ENCODE measurements at regions not wholly inside any gene's neighbourhood (a gene's known extent, or its start where the extent isn't known, plus 50 kb on each side); places are given as distances from the start of the nearest gene placed in this dataset.
"Not testable (repeated sequence)": the region's sequence is repeated elsewhere in the genome, so short reads cannot be mapped to it uniquely, and the experiment has no call there.

DNA sequence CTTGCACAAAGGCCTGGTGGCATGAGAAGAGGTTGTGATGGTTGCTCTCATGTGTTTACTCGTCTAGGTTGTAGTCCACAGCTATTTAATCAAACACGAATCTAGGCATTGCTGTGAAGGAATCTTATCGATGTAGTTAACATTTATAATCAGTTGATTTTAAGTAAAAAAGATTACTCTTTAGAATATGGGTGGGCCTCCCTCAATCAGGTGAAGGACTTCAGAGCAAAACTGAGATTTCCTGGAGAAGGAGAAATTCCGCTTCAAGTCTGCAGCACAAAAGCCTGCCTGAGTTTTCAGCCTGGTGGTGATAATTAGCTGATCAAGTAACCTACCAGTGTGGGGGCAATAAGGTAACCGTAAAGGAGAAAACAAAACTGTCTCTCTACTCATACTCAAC is 523.6 kb downstream of the GRIN2A start:
- no peak for DNase-seq

DNA sequence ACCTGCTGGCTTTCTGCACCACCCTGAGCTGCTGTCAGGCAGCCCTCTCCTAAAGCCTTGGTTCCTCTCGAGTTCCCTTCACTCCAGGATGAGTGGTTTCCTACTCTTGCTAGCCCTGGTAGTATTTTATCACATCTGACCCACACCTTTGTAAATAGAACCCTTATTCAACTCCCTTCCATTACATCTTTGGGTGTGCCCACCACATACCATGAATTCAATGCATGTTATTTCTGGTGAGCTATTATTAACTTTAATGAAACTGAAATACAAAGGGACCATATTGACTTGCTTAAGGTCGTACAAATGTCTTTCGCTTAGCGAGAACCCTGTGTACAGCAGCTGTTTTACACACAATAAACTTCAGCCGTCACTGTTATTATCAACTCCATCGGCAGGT is 521.3 kb downstream of the GRIN2A start:
- no peak for DNase-seq

DNA sequence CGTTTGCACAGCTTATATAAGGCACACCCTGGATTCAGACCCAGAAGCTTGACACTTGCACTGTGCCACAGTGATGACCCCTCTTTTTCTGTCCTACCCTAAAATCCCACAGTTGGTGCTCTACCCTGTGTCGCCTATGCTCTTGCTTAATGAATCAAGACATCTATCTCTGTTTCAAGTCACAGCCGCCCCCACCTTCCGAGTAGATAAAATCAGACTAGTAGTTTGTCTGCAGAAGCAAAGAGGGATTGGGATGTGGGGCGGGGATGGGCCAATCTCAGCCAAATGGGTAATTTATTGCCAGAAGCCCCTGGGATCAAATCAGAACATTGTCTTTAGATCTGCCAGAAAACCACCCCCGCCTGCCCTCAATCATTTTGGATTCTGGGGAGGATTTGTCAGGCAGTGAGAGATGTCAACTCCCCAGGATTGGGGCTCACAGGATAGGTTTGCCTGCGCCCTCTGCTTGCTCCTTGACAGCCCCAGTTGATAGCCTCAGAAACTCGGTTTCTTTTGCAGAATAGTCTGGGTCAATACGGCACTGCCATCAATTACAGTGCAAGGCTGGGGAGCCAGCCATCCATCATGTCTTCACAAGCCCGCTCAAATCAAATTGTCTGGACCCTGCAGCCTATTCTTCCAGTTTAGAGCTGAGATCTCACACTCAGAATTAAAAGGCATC is 520.8 kb downstream of the GRIN2A start:
- DNase-seq: no peak

DNA sequence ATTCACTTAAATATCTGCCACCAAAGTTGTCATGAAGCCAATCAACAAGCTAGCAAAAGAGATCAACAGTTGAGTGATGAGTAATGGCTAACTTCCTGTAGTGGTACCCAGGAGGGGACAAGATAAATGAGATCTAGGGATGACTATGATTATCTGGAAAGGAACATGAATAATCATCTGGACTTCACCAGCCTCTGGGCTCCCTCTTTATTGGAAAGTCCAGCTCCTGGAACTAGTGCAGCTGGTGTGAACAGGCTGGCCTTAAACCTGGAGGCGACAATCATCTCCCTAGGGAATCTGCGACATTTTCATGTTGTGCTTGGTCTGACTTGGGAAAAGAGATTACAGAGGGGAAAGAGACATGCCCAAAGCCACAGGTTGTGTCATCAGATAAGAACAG is 518.6 kb downstream of the GRIN2A start:
- no peak for DNase-seq

DNA sequence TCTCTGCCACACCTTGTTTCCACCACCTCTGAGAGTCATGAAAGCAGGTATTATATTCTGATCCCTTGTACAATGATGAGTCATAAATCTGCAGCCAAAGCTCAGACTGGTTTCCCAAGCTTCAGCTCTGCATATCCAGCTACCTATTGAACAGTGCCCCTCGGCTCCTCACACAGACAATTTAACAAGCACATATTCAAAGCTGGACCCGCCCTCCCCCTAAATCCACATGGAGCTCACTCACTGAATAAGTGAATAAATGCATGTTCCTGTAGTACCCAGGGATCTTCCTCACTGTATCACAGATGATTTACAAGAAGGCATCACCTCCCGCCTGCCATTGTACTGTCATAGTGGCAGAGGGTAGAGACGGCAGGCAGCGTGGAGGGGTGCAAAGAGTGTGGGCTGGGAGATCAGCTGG is 516.4 kb downstream of the GRIN2A start:
- DNase-seq: no peak

DNA sequence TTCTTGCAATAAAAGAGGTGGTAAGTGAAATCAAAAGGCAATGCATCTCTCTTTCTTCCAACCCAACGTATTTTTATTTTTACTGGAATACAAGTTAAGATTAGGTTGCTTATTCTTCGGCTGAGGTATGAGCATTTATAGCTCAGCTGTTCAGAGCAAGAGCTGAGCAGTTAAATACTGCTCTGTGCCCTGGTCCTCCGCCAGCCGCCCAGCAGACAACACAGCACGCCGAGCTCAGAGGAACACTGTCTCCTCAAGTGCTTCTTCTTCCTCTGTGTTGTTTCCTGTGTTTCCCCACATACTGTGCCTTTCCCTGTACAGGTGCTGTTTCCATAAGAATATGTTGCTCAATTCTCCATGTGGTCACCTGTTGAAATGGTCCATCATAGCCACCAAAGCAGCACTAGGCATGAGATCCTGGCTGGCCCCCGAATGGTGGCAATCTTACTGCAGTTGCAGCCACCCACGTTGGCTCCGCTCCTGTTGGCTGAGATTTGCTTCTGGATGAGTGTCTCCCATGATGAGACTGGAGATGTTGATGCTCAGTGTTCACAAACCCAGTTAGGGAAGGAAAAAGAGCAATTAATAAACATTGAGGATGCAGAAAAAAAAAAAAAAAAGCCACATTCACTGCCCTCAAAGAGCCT is 515.3 kb downstream of the GRIN2A start:
- DNase-seq: no peak

DNA sequence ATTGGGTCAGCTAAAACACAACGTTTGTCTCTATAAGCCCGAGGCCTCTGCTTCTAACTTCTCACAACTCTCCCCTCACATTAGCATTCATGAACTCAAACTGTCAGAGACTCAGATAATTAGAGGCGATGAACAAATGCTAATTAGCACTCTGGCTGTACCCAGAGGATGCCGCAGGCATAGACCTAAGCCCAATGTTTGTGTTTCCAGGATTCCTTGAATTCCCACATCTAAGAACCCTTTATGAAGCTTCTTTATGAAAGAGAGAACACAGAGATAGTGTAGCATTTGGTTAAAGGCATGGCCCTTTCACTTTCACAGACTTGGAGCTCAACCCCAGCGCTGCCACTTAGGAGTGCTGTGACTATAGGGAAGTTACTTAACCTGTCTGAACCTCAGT is 512.2 kb downstream of the GRIN2A start:
- DNase-seq: no peak

DNA sequence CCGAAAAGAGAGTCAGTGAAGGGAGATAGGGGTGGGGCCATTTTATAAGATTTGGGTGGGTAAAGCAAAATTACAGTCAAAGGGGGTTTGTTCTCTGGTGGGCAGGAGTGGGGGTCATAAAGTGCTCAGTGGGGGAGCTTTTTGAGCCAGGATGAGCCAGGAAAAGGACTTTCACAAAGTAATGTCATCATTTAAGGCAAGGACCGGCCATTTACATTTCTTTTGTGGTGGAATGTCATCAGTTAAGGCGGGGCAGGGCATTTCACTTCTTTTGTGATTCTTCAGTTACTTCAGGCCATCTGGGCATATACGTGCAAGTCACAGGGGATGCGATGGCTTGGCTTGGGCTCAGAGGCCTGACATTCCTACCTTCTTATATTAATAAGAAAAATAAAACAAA is 511.6 kb downstream of the GRIN2A start:
- DNase-seq: not testable (repeated sequence)

DNA sequence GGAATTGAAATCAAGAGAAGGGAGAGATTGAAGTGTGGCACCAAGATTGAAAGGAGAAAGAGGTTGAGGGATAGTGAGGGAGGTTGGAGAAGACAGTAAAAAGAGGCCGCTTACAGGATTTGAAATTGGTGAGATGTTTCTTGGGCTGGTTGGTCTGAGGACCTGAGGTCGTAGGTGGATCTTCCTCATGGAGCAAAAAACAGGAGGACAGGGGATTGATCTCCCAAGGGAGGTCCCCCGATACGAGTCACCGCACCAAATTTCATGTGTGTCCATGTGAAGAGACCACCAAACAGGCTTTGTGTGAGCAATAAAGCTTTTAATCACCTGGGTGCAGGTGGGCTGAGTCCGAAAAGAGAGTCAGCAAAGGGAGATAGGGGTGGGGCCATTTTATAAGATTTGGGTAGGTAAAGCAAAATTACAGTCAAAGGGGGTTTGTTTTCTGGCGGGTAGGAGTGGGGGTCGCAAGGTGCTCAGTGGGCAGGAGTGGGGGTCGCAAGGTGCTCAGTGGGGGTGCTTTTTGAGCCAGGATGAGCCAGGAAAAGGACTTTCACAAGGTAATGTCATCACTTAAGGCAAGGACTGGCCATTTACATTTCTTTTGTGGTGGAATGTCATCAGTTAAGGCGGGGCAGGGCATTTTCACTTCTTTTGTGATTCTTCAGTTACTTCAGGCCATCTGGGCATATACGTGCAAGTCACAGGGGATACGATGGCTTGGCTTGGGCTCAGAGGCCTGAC is 505.5 kb downstream of the GRIN2A start:
- DNase-seq: not testable (repeated sequence)

DNA sequence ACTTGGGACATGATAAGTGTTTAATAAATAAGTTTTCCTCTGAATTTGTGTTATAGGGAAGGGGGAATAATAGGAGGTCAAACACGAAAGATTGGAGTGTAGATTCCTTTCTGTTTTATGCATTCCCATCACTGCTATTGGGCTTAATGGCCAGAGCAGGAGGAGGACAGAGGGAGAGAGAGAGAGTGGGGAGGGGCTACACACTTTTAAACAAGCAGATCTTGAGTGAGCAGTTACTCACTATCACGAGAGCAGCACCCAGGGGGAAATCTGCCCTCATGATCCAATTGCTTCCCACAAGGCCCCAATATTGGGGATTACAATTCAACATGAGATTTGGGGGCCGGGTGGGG is 505.0 kb downstream of the GRIN2A start:
- no peak for DNase-seq

DNA sequence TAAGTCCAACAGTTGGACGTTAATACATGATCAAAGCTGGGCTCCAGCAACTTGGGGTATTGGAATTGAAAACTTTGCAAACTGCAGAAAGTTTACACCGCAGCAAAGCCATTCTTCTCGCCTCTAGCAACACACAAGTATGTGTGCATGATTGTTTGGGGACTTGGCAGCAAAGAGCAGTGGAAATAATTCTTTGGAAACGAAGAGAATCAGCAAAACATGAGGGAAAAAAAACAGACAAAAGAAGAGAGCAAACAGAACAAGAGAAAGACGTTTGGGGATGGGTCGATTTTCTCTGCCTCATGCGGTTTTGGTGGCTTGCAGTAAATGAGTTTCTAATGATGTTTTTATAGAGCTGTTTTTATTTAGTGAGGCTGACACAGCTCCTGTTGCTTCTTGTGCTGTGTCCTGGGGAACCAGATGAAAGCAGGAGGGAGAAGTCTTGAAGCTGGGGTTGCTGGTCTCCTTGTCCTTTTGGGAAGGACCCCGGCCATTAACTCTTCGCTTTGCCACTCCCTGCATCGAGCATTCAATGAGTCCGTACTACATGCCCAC is 502.9 kb downstream of the GRIN2A start:
- DNase-seq: no peak

DNA sequence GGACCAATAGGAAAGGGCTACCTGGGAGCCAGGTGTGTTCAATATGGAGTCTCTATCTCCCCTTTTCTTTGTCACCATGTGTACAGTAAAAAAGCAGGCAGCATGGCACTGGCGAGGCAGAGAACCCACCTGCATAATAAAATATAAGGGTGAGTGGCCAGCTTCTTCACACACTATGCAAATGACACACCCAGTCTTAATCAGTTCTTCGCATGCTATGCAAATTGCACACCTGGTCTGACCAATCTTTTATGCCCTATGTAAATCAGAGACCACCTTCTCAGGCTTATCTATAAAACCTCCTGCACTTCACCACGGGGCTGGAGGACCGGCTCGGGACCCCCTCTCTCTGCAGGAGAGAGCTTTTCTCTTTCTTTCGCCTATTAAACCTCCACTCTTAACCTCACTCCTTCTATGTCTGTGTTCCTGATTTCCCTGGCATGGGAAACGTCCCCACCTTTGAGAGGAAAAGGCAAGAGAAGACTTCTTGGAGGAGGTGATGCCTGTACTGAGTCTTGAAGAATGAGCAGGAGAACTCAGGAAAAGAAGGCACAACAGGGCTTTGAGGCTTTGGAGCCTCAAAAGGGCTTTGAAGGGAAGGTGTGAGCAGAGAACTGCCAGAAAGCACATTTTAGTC is 502.1 kb downstream of the GRIN2A start:
- DNase-seq: no peak

DNA sequence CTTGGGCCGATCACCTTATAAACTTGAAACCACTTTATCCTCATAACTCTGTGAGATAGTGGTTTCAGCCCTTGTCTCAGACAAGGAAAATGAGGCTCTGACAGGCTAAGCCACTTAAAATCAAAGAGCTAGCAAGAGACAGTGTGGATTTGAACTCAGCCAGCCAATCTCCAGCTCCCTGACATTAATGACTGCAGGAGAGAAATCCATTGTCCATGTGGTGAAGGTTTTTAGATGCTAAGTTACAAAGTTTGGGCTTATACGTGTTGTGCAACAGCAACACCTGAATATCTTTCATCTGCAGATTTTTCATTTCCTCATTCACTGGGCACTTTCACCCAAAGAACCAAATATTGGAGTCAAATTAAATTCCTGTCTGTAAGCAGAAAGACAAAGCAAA is 501.3 kb downstream of the GRIN2A start:
- no peak for DNase-seq

DNA sequence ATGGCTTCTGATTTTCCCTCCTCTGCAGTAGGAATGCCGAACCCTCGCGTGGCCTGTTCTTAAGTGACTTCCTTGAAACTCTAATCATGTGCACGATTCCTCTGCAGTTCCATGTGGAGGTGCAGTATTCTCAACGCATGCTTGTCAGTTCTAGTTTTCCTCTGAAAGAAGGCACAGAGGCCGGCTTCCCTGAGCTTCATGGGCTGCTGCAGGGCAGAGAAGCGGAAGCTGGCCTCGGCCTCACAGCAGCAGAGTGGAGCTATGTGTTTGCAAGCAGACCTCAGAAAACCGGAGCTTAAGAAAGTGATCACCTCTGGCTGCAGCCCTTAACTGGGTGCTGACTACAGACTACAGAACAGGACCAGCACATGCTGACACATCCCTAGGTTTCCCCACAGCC is 500.7 kb downstream of the GRIN2A start:
- no peak for DNase-seq

DNA sequence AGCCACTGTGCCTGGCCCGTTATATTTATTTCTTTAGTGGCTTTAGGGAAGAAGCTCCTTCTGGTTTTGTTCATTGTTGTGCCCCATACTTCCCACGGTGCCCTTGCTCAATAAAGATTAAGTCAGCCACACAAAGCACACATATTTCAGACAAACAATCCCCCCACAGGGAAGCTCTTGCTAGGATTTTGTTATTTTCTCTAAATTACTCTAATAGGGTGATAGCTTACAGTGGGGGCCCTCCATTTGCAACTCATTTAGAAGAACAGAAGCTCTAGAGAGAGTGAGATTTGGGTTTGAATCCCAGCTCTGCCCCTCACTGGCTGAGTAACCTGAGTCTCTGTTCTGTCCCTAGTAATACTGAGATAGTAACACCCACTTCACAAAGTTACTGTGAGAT is 499.9 kb downstream of the GRIN2A start:
- no peak for DNase-seq

DNA sequence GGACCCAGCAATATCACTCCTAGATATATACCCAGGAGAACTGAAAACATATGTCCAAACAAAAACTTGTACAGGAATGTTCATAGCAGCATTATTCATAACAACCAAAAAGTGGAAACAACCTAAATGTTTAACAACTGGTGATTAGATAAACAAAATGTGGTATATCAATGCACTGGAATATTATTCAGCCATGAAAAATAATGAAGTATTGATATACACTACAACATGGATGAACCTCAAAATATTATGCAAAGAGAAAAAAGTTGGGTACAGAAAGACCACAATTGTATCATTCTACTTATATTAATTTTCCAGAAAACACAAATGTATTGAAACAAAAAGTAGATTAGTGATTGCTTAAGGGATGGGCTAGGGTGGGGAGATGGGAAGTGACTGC is 498.6 kb downstream of the GRIN2A start:
- DNase-seq: no peak

DNA sequence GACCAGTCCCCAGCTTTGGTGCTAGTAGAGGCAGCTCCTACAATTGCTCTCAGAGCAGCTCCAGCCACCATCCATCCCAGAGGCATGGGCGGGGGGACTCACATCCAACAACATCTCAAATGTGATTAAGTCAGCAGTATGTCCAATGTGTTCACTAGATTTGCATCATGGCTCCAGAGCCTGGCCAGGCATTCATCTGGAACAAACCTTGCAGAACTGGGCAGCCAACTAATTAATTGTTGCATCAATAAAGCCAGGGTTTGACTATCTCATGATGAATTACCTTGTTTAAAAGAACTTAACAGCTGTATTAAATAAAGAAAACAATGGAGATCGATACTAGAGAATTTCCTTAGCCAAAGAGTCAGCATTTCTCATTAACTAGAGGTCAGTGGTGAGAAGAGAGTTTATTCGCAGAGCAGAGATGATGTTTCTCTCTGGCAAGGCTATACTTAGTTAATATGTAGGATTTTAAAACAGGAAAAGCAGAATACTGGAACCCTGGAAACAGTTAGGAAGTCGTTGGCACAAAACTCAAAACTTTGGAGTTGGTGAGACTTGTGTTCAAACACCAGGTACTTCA is 494.4 kb downstream of the GRIN2A start:
- DNase-seq: no peak

DNA sequence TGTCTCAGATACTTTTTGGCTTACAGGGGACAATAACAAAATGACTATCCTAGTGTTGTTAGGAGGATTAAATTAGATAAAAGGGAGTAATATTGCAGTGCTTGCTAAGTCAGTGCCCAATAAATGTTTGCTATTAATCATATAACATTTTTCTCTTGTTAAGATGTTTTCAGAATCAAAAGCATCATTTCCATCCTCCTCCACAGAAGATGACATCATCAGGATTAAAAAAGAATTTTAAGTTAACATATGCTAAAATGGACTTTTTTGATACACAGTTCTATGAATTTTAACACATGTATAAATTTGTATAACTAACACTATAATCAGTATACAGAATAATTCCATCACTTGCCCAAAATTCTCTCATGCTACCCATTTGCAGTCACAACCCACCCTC is 492.6 kb downstream of the GRIN2A start:
- DNase-seq: no peak

DNA sequence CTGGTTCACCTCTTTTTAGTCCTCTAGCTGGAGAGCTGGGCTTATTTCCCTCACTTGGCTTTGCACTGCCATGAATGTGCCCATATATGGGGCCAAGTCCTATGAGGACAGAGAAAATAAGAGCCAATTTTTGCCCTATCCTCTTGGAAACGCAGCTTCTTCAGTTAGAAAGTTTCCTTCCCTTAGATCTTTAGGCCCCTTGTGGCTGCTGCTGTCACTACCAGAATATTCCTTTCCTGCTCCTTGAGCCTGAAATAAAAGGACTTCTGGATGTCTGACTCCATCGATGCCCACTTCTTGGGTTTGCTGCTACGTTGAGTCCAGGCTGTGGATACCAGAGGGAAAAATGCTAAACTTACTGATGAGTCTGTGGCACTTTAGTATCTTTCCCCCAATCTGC is 487.1 kb downstream of the GRIN2A start:
- no peak for DNase-seq
